GM18499 (cell line): ENCODE measurements at regions not wholly inside any gene's neighbourhood (a gene's known extent, or its start where the extent isn't known, plus 50 kb on each side); places are given as distances from the start of the nearest gene placed in this dataset.
"Not testable (repeated sequence)": the region's sequence is repeated elsewhere in the genome, so short reads cannot be mapped to it uniquely, and the experiment has no call there.

Experiments used
- ATAC-seq: cut with Tn5 transposase; IDR thresholded peaks from one replicate; pipeline ENCODE4 v1.9.1; 2021; ENCODE audit warnings: moderate number of reproducible peaks; ENCODE audit not compliant: insufficient read depth, unreplicated experiment

GRCh38 chr3:89908711-89909213 is 801.3 kb downstream of the EPHA3 start:
- no peak for ATAC-seq

DNA sequence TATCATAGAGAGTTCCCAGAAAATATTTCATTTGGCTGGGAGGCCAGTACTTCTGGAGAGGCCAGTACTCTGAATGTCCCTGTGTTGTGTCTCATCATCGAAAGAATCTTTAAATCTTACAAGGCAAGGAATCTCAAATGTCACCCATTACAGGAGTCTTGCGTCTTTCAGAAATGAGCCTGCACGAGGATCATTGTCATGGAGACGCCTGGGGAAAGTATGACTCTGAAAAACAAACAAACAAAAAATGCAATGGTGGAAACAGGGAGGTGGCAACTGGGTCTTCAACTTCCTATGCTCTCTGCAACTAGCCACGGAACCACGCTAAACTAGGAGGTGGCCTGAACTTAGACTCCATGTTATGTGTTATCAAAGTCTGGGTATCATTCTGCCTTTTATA is 804.6 kb downstream of the EPHA3 start:
- ATAC-seq = no peak

DNA sequence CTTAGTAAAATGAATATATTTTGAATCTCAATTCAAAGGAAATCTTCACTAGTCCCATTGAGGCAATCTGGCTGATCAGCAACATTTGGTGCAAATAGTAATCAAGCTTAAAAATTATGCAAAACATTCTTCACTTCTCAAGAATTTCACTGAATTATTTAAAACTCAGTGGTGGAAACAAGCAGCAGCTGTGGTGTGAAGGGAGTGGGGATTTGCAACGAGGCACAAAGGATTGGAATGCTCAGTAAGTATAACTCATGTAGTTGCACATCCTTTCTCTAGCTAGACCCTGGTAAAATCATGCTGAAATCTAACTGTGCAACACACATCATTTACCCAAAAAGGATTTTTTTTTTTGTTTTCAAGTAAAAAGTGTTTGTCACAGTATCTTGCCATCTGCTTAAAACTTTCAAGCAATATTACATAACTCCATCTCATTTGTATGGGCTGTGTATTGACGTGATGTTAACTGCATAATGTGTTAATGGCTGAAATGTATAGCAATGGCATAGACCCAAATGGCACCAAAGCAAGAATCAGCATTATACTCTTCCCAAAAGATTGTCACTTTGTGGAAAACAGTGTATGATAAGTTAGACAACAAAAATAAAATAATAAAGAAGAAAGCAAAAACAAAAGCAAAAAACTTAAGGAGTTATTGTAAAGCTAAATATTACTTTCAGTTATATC is 816.6 kb downstream of the EPHA3 start:
- ATAC-seq = no peak

- ATAC-seq = no peak
These were observed 818.6 kb downstream of the EPHA3 start for GRCh38 chr3:89925976-89926375.

DNA sequence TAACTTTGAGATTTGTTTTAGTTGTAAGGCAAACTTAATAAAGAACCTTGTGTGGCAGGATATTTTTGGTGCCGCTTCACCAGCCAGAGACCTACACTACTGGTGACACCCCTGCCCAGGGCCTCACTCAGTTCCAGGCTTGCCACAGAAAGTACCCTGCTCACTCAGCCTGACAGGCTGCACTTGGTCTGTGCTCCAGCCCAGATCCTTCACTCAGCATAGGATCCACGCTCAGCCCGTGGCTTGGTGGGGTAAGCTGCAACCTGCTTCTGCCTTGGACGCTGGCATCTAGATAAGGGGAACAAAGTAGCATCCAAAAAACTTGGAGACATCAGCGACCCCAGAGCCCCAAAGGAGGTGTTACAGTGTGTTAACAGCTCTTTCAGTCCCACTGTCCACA is 825.5 kb downstream of the EPHA3 start:
- ATAC-seq = no peak

DNA sequence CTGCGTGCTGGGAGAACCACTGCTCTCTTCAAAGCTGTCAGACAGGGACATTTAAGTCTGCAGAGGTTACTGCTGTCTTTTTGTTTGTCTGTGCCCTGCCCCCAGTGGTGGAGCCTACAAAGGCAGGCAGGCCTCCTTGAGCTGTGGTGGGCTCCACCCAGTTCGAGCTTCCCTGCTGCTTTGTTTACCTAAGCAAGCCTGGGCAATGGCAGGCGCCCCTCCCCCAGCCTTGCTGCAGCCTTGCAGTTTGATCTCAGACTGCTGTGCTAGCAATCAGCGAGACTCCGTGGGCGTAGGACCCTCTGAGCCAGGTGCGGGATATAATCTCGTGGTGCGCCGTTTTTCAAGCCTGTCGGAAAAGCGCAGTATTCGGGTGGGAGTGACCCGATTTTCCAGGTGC is 837.0 kb downstream of the EPHA3 start:
- ATAC-seq = not testable (repeated sequence)

DNA sequence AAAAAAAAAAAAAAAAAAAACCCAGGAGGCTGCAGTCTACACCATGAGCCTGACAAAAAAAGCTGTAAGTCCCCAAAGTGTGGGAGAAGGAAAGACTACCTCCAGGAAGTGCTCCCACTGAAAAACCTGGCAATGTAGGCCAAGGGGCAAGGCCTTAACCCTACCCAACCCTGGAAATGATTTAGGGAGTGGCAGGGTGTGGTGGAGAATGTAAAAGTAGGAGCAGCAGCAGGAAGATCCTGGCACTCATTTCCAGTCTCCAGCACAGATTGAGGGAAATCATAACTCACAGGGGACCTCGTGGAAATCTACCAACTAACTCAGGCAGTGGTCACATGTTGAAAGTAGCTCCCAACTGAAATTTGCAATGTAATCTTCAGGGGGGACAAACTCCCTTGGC is 839.5 kb downstream of the EPHA3 start:
- ATAC-seq = no peak

DNA sequence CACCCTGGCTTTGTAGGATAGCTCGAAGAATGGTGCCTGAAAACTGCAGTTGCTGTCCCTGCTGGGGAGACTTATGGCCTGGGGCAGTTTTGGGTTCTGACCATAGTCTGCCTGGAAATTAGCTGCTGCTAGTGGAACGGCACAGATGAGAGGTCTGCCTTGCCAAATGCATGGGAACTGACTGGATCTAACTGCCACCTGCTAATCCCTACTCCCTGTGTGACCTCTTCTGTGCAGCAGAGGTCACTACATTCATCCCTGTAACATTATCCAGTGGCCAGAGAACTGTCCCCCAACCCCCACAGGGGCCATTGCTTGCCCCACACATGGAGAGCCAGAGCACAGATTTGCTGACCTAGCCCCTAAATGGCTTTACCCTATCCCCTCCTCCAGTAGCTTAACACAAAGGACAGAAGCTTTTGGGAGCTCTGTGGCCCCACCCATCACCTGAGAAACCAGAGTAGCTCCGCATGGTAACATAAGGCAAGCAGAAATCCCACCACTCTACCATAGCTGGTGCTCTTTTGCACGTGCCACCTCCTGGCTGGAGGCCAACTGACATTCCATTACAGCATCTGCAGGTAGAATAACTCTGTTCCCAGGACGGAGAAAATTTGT is 840.0 kb downstream of the EPHA3 start:
- no peak for ATAC-seq

DNA sequence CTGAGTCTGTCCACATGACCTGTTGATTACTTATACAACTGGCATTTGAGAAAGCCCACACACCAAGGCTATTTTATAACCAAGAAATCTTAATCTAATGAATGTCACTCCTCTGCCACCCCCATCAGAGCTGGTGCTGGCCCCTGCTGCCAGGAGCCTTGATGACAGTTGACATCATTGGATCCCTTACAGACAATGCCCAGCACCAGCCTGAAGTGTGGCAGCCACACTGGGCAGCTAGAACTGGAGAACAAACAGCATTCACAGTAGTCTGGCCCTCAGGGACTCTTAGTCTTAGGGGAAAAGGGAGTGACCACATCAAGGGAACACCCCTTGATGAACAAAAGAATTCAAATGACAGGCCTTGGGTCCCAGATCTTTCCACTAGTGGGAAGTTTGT is 840.6 kb downstream of the EPHA3 start:
- no peak for ATAC-seq

- no peak for ATAC-seq
These were observed 843.4 kb downstream of the EPHA3 start for GRCh38 chr3:89950772-89951171.

DNA sequence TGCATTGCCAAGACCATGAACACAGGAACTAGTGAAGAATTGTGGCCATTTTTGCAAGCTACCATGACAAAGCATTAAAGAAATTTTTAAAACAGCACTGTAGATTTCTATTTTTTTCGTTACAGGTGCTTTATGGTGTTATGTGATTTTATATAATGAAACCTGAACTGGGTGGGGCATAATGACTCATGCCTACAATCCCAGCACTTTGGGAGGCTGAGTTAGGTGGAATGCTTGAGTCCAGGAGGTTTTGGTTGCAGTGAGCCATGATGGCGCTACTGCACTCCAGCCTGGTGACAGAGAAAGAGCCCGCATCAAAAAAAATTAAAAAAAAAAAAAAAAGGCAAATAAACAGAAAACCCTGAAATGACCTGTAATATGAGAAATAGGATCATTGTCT is 846.7 kb downstream of the EPHA3 start:
- no peak for ATAC-seq

- no peak for ATAC-seq
These were observed 847.7 kb downstream of the EPHA3 start for GRCh38 chr3:89955156-89955555.

DNA sequence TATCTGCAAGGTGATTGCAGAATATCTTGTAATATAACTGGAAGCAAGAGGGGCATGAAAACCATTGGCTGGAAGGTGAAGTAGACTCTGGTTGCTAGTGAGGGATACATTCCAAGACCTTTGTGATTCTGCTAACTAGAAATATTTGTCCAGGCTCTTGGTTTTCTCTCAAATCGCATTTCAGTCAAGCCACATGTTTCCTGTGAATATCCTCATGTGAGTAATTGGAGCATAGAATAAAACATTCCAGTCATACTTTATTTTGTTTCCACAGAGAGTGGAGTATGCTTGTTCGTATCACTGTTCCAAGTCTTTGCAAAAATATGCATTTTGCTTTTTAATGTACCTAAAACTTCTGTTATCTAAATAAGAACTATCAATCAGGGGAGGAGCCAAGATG is 850.0 kb downstream of the EPHA3 start:
- ATAC-seq = no peak

- not testable (repeated sequence) for ATAC-seq
These were observed 850.7 kb downstream of the EPHA3 start for GRCh38 chr3:89958163-89958562.

GRCh38 chr3:89964347-89964746 is 856.9 kb downstream of the EPHA3 start:
- ATAC-seq = no peak

DNA sequence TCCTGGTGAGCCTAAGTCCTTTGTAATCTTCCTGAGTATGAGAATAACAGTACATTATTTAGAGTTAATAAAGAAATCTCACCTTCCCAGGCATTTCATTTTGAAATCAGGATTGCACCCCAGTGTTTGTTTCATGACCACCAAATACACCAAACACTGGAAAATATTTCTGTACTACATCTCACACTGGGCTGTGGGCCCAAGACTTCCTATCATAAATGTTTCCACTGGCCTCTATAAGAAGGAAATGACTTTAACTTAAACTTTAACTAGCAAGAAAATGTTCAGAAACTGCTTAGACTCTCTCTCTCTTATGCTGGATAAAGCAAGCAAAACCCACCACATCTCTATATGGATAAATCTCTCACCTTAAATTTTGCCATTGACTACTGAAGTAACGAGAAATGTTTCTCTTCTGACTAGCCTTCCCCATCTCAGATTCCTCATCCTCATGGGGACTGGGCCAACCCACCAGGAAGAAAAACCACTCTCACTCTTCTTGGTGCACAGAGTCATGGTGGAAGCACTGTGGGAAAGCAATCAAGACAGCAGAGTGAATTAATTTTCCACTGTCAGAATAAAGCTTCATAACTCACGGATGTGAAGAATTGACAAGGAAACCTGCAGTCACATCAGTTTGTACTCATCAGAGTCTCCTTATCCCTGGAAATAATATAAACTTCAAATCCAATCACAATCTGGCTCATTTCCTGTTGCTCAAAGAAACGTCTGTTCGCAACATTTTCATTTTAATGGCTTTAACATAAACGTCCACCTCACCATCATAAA is 859.6 kb downstream of the EPHA3 start:
- ATAC-seq = no peak

DNA sequence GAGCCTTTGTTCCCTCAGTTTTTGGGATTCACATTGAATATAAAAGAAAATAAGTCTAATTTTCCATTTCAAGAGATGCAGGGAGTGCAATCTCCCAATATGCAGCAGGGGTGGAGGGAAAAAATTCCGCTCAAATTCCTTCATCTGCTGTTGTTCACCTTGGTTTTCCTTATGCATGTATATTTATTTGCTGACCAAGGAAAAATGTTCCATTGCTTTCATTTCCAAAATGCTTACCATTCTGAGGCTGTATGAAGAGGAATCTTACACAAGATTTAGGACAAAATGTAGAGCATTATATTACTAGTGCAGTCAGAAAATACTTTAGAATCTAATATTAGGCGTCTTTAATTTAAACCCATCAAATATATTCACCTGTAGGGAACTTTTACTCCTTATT is 863.9 kb downstream of the EPHA3 start:
- no peak for ATAC-seq

DNA sequence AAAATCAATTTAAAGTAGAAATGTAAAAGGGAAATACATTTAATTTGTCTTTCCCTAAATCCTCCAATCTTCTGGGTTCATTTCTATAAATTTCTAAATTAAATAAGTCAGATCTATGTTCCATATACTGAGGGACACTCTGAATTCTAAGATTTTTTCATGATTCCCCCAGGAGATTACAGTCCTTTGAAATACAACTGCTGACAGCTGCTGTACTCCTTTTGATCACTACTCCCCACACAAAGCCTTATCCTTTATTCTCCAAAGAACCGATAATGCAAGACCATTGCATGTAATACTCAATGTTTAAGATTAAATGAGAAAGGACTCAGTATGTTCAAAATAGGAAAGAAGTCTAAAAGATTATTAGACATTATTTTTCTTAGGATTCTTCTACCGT is 865.7 kb downstream of the EPHA3 start:
- no peak for ATAC-seq

- ATAC-seq = no peak
These were observed 867.6 kb downstream of the EPHA3 start for GRCh38 chr3:89974903-89975519.

GRCh38 chr3:89983449-89983848 is 876.0 kb downstream of the EPHA3 start:
- no peak for ATAC-seq

DNA sequence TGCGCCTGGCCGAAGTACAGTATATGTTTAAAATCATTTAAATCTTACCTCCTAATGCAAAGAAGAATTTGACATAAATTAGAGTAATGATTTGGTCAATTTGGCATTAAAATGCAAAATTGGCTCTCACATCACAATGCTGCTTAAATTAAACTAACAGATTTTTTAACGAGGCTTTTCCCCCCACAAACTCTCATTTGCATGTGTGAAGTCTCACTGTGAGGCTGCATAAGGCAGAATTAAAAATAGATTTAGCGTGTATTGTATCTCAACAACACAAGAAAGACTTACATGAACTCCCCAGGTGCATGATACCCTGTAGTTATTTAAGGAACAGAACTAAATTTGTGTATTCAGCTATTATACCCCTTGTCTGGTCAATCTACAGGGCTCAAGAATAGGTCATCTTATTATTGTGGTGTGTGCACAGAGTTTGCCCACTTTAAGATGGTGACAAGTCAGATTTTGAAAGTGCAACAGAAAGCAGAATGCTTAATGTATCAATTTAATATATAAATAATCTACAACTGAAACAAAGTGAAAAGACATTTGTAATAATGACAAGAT is 897.9 kb downstream of the EPHA3 start:
- ATAC-seq = no peak
